PFSK-1 (cell line): ENCODE measurements at regions not wholly inside any gene's neighbourhood (a gene's known extent, or its start where the extent isn't known, plus 50 kb on each side); places are given as distances from the start of the nearest gene placed in this dataset.

Experiments used
- FOXP2 ChIP-seq: optimal IDR thresholded peaks from 2 replicates; pipeline ENCODE3; 2011; ENCODE audit warnings: borderline replicate concordance, control low read depth, inconsistent platforms; ENCODE audit not compliant: insufficient read depth; ENCODE audit errors: extremely low read length, extremely low read depth
- POLR2AphosphoS5 ChIP-seq: IDR thresholded peaks from 2 replicates; pipeline ENCODE4 v1.6.1; 2012; ENCODE audit warnings: low read depth, mild to moderate bottlenecking, control low read depth, low read length, moderate library complexity
- SIN3A ChIP-seq: IDR thresholded peaks from 2 replicates; pipeline ENCODE4 v1.6.1; 2012; ENCODE audit warnings: mild to moderate bottlenecking, low read length, moderate library complexity, borderline replicate concordance; ENCODE audit not compliant: insufficient read depth
- TAF1 ChIP-seq: IDR thresholded peaks from 2 replicates; pipeline ENCODE4 v1.6.1; 2012; ENCODE audit warnings: low read length, control low read depth, borderline replicate concordance; ENCODE audit not compliant: insufficient read depth
- TF ChIP-seq, protein P1 (sequence below), 2 experiments: IDR thresholded peaks; 2 replicates each; pipeline versions ENCODE4 v1.6.1 to v1.8.0; 2011 to 2012; ENCODE audit warnings: low read depth in 2 of 2, low read length in 2 of 2, control low read depth in 1 of 2, inconsistent platforms in 1 of 2, mild to moderate bottlenecking in 1 of 2, moderate library complexity in 1 of 2; ENCODE audit not compliant: insufficient read depth in 1 of 2

DNA sequence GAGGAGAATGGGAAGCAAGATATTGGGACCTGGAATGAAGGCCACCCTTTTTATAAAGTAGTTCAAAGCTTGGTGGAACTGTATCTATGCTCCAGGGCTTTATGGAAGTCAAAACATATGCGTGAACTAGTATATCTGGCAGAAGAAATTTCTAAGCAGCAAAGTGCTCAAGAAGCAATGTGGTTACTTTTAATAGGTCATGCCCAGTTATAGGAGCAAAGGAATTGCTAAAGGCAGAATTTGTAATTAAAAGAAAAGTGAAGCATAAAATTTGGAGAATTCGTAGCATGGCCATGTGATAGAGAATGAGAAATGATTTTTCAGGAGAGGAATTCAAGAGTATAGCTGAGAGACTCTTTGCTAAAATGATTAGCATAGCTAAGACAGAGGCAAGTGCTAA, 1110.4 kb downstream of the XPNPEP1 start:
- TF ChIP-seq, protein P1, sequence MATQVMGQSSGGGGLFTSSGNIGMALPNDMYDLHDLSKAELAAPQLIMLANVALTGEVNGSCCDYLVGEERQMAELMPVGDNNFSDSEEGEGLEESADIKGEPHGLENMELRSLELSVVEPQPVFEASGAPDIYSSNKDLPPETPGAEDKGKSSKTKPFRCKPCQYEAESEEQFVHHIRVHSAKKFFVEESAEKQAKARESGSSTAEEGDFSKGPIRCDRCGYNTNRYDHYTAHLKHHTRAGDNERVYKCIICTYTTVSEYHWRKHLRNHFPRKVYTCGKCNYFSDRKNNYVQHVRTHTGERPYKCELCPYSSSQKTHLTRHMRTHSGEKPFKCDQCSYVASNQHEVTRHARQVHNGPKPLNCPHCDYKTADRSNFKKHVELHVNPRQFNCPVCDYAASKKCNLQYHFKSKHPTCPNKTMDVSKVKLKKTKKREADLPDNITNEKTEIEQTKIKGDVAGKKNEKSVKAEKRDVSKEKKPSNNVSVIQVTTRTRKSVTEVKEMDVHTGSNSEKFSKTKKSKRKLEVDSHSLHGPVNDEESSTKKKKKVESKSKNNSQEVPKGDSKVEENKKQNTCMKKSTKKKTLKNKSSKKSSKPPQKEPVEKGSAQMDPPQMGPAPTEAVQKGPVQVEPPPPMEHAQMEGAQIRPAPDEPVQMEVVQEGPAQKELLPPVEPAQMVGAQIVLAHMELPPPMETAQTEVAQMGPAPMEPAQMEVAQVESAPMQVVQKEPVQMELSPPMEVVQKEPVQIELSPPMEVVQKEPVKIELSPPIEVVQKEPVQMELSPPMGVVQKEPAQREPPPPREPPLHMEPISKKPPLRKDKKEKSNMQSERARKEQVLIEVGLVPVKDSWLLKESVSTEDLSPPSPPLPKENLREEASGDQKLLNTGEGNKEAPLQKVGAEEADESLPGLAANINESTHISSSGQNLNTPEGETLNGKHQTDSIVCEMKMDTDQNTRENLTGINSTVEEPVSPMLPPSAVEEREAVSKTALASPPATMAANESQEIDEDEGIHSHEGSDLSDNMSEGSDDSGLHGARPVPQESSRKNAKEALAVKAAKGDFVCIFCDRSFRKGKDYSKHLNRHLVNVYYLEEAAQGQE (IDR thresholded peaks at IDR 0.05; ENCODE audit: insufficient read depth in 1 of 2, low read depth in 2 of 2, low read length in 2 of 2), result no peak
- TF ChIP-seq FOXP2, result no peak
- no peak for TF ChIP-seq POLR2AphosphoS5
- no peak for TF ChIP-seq SIN3A
- no peak for TF ChIP-seq TAF1

DNA sequence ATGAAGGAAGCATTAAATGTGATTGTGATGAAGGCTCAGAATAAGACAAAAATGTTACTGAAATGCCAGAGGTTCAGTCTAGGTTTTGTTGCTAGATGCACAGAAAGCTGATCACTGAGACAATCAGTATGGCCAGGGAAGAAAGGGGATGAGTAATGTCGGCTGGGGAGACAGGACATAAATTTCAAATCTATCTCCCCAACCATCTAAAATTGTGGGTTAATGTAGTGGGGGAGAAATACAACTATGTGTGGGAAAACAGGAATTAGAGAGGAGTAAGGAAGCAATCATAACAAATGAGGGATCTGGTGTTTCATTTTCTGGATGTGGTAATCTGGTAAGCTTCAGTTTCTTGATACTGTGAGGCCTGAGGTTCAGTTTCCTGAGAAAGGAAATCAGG, 1111.0 kb downstream of the XPNPEP1 start:
- TF ChIP-seq, protein P1 (IDR thresholded peaks at IDR 0.05; ENCODE audit: insufficient read depth in 1 of 2, low read depth in 2 of 2, low read length in 2 of 2), result no peak
- TF ChIP-seq POLR2AphosphoS5, result no peak
- no peak for TF ChIP-seq SIN3A
- TF ChIP-seq FOXP2, result no peak
- TF ChIP-seq TAF1, result no peak

DNA sequence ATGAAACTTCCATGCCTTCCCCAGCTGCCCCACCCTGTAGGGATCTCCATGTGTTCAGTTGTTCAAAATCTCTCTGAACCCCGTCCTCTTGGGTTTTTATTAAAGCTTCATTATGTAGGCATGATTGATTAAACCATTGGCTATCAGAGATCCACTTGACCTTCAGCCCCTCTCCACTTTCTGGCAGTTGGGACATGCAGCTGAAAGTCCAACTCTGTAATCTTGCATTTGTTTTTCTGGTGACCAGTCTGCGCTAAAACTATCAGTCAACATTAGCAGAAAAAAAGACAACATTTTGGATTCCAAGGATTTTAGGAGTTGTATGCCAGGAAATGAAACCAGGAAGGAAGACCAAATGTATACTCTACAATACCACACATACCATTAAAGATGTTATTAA, 1115.1 kb downstream of the XPNPEP1 start:
- TF ChIP-seq TAF1 (no peak), POLR2AphosphoS5 (no peak), FOXP2 (no peak), SIN3A (no peak)
- TF ChIP-seq, protein P1 (IDR thresholded peaks at IDR 0.05; ENCODE audit: insufficient read depth in 1 of 2, low read depth in 2 of 2, low read length in 2 of 2), result no peak

DNA sequence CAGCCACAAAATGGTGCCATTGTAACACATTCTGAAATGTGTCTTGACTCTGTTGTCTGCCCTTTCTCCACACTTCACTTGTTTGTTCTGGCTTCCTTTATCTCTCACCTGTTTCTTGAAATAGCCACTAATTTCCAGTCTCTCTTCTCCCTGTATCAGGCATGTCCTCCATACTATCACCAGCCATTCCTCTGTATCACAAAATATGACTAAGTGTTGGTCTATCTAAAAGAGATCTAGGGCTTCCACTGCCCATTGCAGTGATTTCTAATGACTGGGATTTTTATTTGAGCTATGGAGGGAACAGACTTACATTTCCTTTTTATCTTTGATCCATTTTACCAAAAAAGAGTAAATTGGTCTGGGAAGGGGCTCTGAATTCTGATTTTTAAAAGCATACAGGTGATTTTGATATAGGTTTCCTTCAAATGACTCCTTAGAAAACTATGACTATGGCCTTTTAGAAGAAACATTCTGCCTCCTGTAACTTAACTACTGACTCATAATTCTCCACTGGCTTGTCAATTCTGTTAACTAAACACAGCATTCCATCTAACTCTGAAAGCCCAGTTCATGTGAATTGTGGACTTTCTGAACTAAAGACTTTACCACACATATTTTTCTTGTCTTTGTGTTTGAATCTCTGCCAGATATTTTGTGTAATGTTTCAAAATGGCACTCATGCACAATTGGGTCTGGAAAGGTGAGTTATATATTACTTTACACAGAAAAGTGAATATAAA, 1121.4 kb downstream of the XPNPEP1 start:
- no peak for TF ChIP-seq POLR2AphosphoS5
- no peak for TF ChIP-seq TAF1
- TF ChIP-seq SIN3A, result no peak
- TF ChIP-seq FOXP2, result no peak
- TF ChIP-seq, protein P1 (IDR thresholded peaks at IDR 0.05; ENCODE audit: insufficient read depth in 1 of 2, low read depth in 2 of 2, low read length in 2 of 2), result no peak

GRCh38 chr10:108801220-108801619, 1122.1 kb downstream of the XPNPEP1 start:
- no peak for TF ChIP-seq SIN3A
- TF ChIP-seq, protein P1 (IDR thresholded peaks at IDR 0.05; ENCODE audit: insufficient read depth in 1 of 2, low read depth in 2 of 2, low read length in 2 of 2), result no peak
